IMR-90 (cell line): ENCODE measurements at regions not wholly inside any gene's neighbourhood (a gene's known extent, or its start where the extent isn't known, plus 50 kb on each side); places are given as distances from the start of the nearest gene placed in this dataset.

Experiments used
- ATAC-seq: fragments of 200-7000 bp; cut with Tn5 transposase; 2 replicates; pipeline ENCODE4 v1.9.1; 2020; ENCODE audit warnings: low read depth, mild to moderate bottlenecking, moderate library complexity
- BruUV-seq: library from RNA; stranded (reverse); fragments of 400-500 nt; replicated peaks from 2 replicates; lab custom pipeline; 2021; lab: Mats Ljungman, UMichigan
- CTCF ChIA-PET: fragments of 300-600 bp; formaldehyde crosslinking; extraction: SDS; loops from one replicate; lab custom pipeline; 2021; ENCODE audit warnings: antibody characterized with exemption; lab: Yijun Ruan, JAX
- POLR2A ChIA-PET: fragments of 300-600 bp; sonication (Branson Sonifier 250); formaldehyde crosslinking; loops from one replicate; lab custom pipeline; 2022; ENCODE audit warnings: antibody characterized with exemption; ENCODE audit not compliant: unreplicated experiment; lab: Charles Lee
- DNase-seq: peaks from one replicate; pipeline ENCODE4 v3.0.0; 2013
- H2AFZ ChIP-seq: replicated peaks from 2 replicates; pipeline ENCODE3; 2013; ENCODE audit warnings: low read length, mild to moderate bottlenecking; ENCODE audit not compliant: poor library complexity
- H2AK5ac ChIP-seq: 2 replicates; pipeline ENCODE4 v1.6.1; 2013; ENCODE audit warnings: low read depth, low read length, inconsistent platforms
- H2AK9ac ChIP-seq: replicated peaks from 2 replicates; pipeline ENCODE3; 2013; ENCODE audit warnings: mild to moderate bottlenecking, low read depth, low read length, moderate library complexity; ENCODE audit not compliant: poor library complexity
- H2BK120ac ChIP-seq: 2 replicates; pipeline ENCODE4 v1.6.1; 2013; ENCODE audit warnings: low read depth, low read length, inconsistent platforms
- H2BK15ac ChIP-seq: 3 replicates; pipeline ENCODE4 v1.6.1; 2013; ENCODE audit warnings: low read depth, low read length, inconsistent platforms
- H2BK20ac ChIP-seq: 2 replicates; pipeline ENCODE4 v1.6.1; 2013; ENCODE audit warnings: low read depth, mild to moderate bottlenecking, inconsistent platforms, low read length, moderate library complexity
- H2BK5ac ChIP-seq: 2 replicates; pipeline ENCODE4 v1.6.1; 2013; ENCODE audit warnings: mild to moderate bottlenecking, low read depth, low read length, inconsistent platforms; ENCODE audit not compliant: poor library complexity, severe bottlenecking
- H3K14ac ChIP-seq: replicated peaks from 2 replicates; pipeline ENCODE4 v1.6.1; 2013; ENCODE audit warnings: low read depth, low read length, inconsistent platforms
- H3K18ac ChIP-seq: 2 replicates; pipeline ENCODE4 v1.6.1; 2013; ENCODE audit warnings: low read depth, low read length, control low read depth
- H3K23ac ChIP-seq: 2 replicates; pipeline ENCODE4 v1.6.1; 2013; ENCODE audit warnings: low read depth, low read length, inconsistent platforms
- H3K27ac ChIP-seq: 2 replicates; pipeline ENCODE4 v1.5.1; 2013; ENCODE audit warnings: mild to moderate bottlenecking, control low read depth, low read length; ENCODE audit not compliant: insufficient read depth
- H3K27me3 ChIP-seq: 2 replicates; pipeline ENCODE4 v1.6.1; 2013; ENCODE audit warnings: low read length; ENCODE audit not compliant: control insufficient read depth, insufficient read depth
- H3K36me3 ChIP-seq: 2 replicates; pipeline ENCODE4 v1.6.1; 2013; ENCODE audit warnings: low read length, mixed read lengths; ENCODE audit not compliant: control insufficient read depth, insufficient read depth
- H3K4ac ChIP-seq: 2 replicates; pipeline ENCODE4 v1.6.1; 2013; ENCODE audit warnings: low read depth, low read length, inconsistent platforms
- H3K4me1 ChIP-seq: 2 replicates; pipeline ENCODE4 v1.6.1; 2013; ENCODE audit warnings: low read length, mixed read lengths; ENCODE audit not compliant: control insufficient read depth, insufficient read depth
- H3K4me2 ChIP-seq: 2 replicates; pipeline ENCODE4 v1.6.1; 2013; ENCODE audit warnings: low read depth, mild to moderate bottlenecking, control low read depth, low read length, moderate library complexity
- H3K4me3 ChIP-seq: 2 replicates; pipeline ENCODE4 v1.5.1; 2013; ENCODE audit warnings: low read depth, mild to moderate bottlenecking, control low read depth, low read length, moderate library complexity; ENCODE audit not compliant: insufficient read depth
- H3K56ac ChIP-seq: 2 replicates; pipeline ENCODE4 v1.6.1; 2013; ENCODE audit warnings: low read length, inconsistent platforms; ENCODE audit not compliant: insufficient read depth; ENCODE audit errors: extremely low read depth
- H3K79me1 ChIP-seq, 2 experiments: 2 replicates each; pipeline ENCODE4 v1.6.1; 2013; ENCODE audit warnings: low read length in 2 of 2, inconsistent platforms in 1 of 2, low read depth in 1 of 2
- H3K9ac ChIP-seq: 2 replicates; pipeline ENCODE4 v1.6.1; 2013; ENCODE audit warnings: low read depth, low read length, control low read depth
- H3K9me1 ChIP-seq: 2 replicates; pipeline ENCODE4 v1.6.1; 2013; ENCODE audit warnings: low read length, inconsistent platforms; ENCODE audit not compliant: insufficient read depth
- H3K9me3 ChIP-seq: 2 replicates; pipeline ENCODE4 v1.6.1; 2013; ENCODE audit warnings: low read length; ENCODE audit not compliant: control insufficient read depth, insufficient read depth
- H4K20me1 ChIP-seq: 2 replicates; pipeline ENCODE4 v1.6.1; 2013; ENCODE audit warnings: low read length, inconsistent platforms; ENCODE audit not compliant: insufficient read depth
- H4K5ac ChIP-seq: 2 replicates; pipeline ENCODE4 v1.6.1; 2013; ENCODE audit warnings: mild to moderate bottlenecking, low read depth, low read length, control low read depth
- H4K8ac ChIP-seq, 2 experiments: 2 replicates each; pipeline ENCODE4 v1.6.1; 2013; ENCODE audit warnings: low read depth in 2 of 2, low read length in 2 of 2, control low read depth in 1 of 2, inconsistent platforms in 1 of 2
- H4K91ac ChIP-seq: 2 replicates; pipeline ENCODE4 v1.6.1; 2013; ENCODE audit warnings: low read depth, low read length, inconsistent platforms; ENCODE audit not compliant: insufficient read depth
- CHD1 ChIP-seq: IDR thresholded peaks from 2 replicates; pipeline ENCODE4 v1.6.1; 2012; ENCODE audit warnings: low read depth, low read length, improper control_type of control experiment
- MXI1 ChIP-seq: IDR thresholded peaks from 2 replicates; pipeline ENCODE4 v1.6.1; 2012; ENCODE audit warnings: low read depth, mild to moderate bottlenecking, low read length, moderate library complexity, borderline replicate concordance
- RAD21 ChIP-seq: IDR thresholded peaks from 2 replicates; pipeline ENCODE4 v1.6.1; 2012; ENCODE audit warnings: low read length, improper control_type of control experiment
- WGBS, 2 experiments: methylation state at CpG; one replicate each; pipeline versions ENCODE4 v1.1.5 to v1.1.7; 2013; ENCODE audit warnings: missing lambda C conversion rate in 2 of 2; ENCODE audit not compliant: insufficient read length in 1 of 2; ENCODE audit errors: extremely low coverage in 2 of 2; 5-methylcytosine and 5-hydroxymethylcytosine counted together
- dilution Hi-C: fragments of 300-500 bp; cut with HindIII; formaldehyde crosslinking; loops from one replicate; pipeline ENCODE4 v1.14.3; 2018; ENCODE audit warnings: low sequenced_read_pairs; ENCODE audit not compliant: unreplicated experiment
- in situ Hi-C: fragments of 300-500 bp; cut with MboI; formaldehyde crosslinking; loops from 3 replicates; pipeline ENCODE4 v1.14.3; 2019; ENCODE audit warnings: low sequenced_read_pairs, inconsistent platforms, mixed read lengths
- intact Hi-C: fragments of 100-400 bp; cut with micrococcal nuclease; formaldehyde crosslinking; loops from 2 replicates; pipeline ENCODE4 v1.10.0; 2022

DNA sequence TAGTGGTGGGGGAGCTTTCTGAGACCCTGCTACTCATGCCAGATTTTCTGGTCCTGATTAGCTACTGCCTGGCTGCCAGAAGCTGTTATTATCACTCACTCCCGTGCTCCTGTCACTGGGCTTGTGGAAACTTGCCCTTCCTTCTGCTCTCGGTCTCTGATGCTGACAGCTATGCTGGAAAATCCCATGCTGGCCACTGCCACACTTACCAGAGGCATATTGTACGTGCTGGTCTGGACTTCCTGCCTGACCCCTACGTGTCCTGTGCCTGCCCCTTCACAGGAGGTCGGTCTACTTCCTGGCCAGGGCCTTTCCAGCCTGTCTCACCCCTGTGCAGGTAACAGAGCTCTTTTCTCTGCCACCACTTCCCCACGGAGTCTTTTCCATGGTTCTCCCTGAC, 149.4 kb upstream of the PLEKHG7 start:
- dilution Hi-C loops, result no loop called here
- 68% methylated on average over 4 of the region's 6 CpGs; no CpG with 5 or more reads in 1 of the 2 experiments for WGBS, 2 experiments
- no peak overlapping the region for H2BK15ac ChIP-seq

More for the DNA sequence above, 149.4 kb upstream of the PLEKHG7 start:
- Histone ChIP-seq H3K9me3 (no peaks in the 10 kb centered on the region), H3K79me1 (no peaks in the 10 kb centered on the region), H2AFZ (peak overlapping the region; percentile 53), H4K91ac (no peak overlapping the region), H2AK9ac (no peak overlapping the region), H4K5ac (no peak overlapping the region), H4K20me1 (no peaks in the 10 kb centered on the region), H2BK5ac (no peak overlapping the region), H2BK120ac (no peak overlapping the region; the same call in 1 of the 2 replicates), H3K9me1 (peaks cover 4% of the 10 kb centered on the region; the same call in 1 of the 2 replicates), H3K36me3 (no peaks in the 10 kb centered on the region), H3K23ac (no peak overlapping the region), H3K14ac (no peak overlapping the region), H2BK20ac (peak overlapping the region; percentile 40; the same call in 1 of the 2 replicates), H3K27me3 (no peaks in the 10 kb centered on the region), H3K18ac (peak overlapping the region; percentile 20; the same call in 1 of the 2 replicates), H3K4ac (peak overlapping the region; percentile 51), H3K4me3 (no peak overlapping the region), H3K4me2 (no peak overlapping the region), H3K56ac (no peak overlapping the region), H3K9ac (no peak overlapping the region), H3K4me1 (peaks cover 3% of the 10 kb centered on the region), H3K27ac (no peak overlapping the region), H4K8ac (no peak overlapping the region; a peak in 1 of 4 replicates), H2AK5ac (no peak overlapping the region)
- no peak for ATAC-seq
- CTCF ChIA-PET, result interaction anchor here (0.5 kb wide), 1 partner anchor 55 kb away, joined by 6 read pairs; no protein-coding TSS in a partner anchor
- in situ Hi-C loops (no loop called here), intact Hi-C loops (no loop called here)
- no TSS peak for BruUV-seq
- POLR2A ChIA-PET, result no interaction called here
- no peak for DNase-seq
- no peak for TF ChIP-seq RAD21
- TF ChIP-seq MXI1, result no peak
- no peak for TF ChIP-seq CHD1
